Coronary artery (tissue), 2 donors: ENCODE measurements at regions not wholly inside any gene's neighbourhood (a gene's known extent, or its start where the extent isn't known, plus 50 kb on each side); places are given as distances from the start of the nearest gene placed in this dataset.

Experiments used
- DNase-seq: peaks from one replicate; pipeline ENCODE4 v3.0.0-alpha.2; 2017; ENCODE audit warnings: low spot score
- H3K27ac ChIP-seq, 2 donors: fragments of 200-600 bp; sonication (generic); one replicate each; pipeline ENCODE4 v1.5.1; 2016 to 2019
- H3K4me3 ChIP-seq: fragments of 200-600 bp; sonication (generic); 2 replicates; pipeline ENCODE4 v1.5.1; 2016; ENCODE audit warnings: mild to moderate bottlenecking, moderate library complexity
- TF ChIP-seq, protein P1 (sequence below): fragments of 200-600 bp; sonication (generic); IDR thresholded peaks from one replicate; pipeline ENCODE4 v1.5.1; 2019; ENCODE audit warnings: antibody characterized with exemption

DNA sequence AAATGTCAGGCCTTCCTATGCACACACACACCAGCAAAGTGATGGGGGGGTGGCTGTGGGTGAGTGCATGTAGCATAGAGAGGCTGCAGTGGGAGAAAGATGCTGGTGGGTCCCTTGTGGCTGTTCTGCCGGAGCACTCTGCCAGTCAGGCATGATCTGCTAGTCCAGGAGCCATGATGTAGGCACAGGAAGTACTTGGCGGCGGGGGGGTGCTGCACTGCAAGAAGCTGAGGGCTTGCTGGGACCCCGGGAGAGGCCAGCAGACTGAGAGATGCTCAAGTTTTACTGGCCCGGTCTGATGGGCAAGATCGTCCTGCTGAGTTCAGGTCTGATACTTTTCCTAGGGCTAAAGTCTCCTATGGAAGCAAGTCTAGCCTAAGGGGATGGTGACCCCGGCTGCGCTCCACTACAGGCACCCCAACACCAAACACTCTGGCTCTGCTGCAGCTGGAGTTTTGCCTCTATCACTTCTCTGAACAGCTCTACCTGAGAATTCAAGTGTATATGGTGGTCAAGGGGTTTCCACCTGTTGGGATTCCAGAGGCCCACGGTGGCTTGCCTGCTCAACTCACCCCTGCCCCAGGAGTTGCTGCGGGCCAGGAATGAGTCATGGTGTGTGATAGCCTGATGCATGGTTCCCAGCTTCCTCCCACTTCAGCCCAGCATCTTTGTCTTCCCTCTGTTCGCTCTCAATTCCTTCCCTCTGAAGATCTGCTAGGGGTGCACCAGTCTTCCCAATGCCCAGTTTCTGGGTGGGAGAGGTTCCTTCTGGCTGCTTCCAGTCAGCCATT, 971.8 kb upstream of the ADGRB3 start:
- TF ChIP-seq, protein P1, sequence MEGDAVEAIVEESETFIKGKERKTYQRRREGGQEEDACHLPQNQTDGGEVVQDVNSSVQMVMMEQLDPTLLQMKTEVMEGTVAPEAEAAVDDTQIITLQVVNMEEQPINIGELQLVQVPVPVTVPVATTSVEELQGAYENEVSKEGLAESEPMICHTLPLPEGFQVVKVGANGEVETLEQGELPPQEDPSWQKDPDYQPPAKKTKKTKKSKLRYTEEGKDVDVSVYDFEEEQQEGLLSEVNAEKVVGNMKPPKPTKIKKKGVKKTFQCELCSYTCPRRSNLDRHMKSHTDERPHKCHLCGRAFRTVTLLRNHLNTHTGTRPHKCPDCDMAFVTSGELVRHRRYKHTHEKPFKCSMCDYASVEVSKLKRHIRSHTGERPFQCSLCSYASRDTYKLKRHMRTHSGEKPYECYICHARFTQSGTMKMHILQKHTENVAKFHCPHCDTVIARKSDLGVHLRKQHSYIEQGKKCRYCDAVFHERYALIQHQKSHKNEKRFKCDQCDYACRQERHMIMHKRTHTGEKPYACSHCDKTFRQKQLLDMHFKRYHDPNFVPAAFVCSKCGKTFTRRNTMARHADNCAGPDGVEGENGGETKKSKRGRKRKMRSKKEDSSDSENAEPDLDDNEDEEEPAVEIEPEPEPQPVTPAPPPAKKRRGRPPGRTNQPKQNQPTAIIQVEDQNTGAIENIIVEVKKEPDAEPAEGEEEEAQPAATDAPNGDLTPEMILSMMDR, result no peak
- DNase-seq, result no peak

DNA sequence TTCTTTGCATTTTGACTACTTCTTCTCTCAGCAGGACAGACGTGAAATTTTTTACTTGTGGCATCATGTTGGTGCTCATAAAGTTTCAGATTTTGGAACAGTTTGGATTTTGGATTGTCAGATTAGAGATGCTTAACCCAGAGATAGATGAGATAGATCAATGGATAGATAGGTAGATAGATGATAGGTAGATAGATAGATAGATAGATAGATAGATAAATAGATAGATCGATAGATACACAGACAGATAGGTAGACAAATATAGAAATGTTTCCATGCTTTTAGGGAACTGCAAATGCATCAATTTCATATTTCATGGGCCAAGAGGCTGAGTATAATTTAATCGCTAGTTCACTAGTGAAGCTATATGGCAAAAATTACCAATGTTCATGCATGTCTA, 981.5 kb upstream of the ADGRB3 start:
- H3K27ac ChIP-seq, result no peak overlapping the region
- DNase-seq, result no peak
- H3K4me3 ChIP-seq, result no peak overlapping the region
- TF ChIP-seq, protein P1, result no peak

More for the DNA sequence above, 971.8 kb upstream of the ADGRB3 start:
- Histone ChIP-seq H3K27ac (no peak overlapping the region), H3K4me3 (no peak overlapping the region)

DNA sequence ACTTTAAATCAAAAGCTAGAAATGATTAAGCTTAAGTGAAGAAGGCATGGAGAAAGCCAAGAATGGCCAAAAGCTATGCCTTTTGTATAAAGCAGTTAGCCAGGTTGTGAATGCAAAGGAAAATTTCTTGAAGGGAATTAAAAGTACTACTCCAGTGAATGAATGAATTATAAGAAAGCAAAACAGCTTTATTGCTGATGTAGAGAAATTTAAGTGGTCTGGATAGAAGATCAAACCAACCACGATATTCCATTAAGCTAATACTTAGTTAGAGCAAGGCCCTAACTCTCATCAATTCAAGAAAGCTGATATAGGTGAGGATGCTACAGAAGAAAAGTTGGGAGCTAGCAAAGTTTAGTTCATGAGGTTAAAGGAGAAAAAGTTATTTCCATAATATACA, 988.5 kb upstream of the ADGRB3 start:
- DNase-seq, result no peak
- Histone ChIP-seq H3K4me3 (no peak overlapping the region), H3K27ac (no peak overlapping the region)
- TF ChIP-seq, protein P1, result no peak

DNA sequence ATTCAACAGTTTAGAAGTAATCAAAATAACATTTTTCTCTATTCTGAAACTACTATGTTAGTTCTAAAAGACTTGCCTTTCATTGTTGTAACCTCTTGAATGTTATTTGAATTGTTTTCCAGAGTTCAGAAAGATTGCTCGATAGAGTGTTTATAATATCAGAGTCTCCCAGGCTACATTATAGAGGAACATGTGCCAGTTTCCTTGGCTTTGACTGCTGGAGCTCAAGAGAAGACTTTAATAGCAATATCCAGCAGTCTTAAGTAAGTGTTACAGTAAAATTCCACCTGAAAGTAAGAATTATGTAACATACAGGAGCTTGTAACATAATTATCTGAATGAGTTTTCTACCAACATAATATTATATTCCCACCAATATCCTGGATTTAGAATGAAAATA, 991.8 kb upstream of the ADGRB3 start:
- H3K4me3 ChIP-seq, result no peak overlapping the region
- H3K27ac ChIP-seq, result no peak overlapping the region
- TF ChIP-seq, protein P1, result no peak
- DNase-seq, result no peak

DNA sequence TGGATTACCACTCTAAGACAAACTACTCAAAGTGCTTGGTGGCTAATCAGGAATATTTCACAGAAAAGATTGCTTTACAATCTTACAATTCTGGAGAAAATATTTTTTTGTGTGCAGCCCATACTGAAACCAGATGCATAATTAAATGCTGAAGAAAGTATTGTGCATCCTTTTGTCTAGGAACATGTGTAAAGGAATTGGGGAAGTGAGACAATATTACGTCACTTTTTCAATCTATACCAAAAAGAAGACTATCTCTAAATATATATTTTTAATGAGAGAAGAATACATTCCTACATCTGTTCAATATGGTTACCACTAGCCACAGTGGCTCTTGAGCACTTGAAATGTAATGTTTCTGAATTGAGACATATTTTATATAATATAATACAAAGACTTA, 992.5 kb upstream of the ADGRB3 start:
- Histone ChIP-seq H3K4me3 (no peak overlapping the region), H3K27ac (no peak overlapping the region)
- DNase-seq, result no peak
- TF ChIP-seq, protein P1, result no peak

DNA sequence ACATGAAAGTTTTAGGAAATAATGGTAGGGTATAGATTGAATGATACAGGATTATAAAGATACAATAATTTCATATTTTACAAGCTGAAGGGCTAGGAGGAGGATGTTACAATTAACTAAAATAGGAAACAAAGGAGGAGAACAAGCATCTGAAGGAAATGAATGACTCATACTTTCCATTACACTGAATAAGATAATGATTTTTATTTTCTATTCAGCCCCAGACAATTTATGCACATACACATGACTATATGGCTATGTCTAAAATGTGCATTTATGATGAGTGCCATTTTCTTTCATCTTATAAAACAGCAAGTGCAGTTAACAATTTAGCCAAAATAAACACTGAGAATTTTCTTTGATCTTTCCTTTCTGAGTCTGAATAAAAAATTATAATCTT, 994.6 kb upstream of the ADGRB3 start:
- TF ChIP-seq, protein P1, result no peak
- no peak overlapping the region for H3K27ac ChIP-seq
- no peak for DNase-seq

DNA sequence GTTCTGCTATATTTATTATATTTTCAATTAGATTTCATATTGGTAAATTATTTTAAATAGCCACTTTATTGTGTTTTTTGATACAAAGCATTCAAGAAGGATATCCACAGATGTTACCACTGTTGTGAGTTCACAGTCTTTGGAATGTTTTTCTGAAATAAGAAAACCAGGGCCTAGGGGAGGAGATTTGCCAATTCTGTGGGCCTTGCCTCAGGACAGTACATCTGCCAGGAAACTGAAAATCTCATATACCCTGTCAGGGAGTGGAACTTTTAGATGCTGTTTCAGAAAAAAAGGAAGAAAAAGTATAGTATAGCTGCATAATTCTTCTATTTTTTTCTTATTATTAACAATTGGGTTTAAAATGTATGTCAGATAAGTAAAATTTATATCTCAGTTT, 995.9 kb upstream of the ADGRB3 start:
- TF ChIP-seq, protein P1, result no peak
- no peak for DNase-seq
- Histone ChIP-seq H3K27ac (no peak overlapping the region), H3K4me3 (no peak overlapping the region)

More for the DNA sequence above, 994.6 kb upstream of the ADGRB3 start:
- H3K4me3 ChIP-seq, result no peak overlapping the region
